Glomerular endothelial cell (primary cell): ENCODE measurements at regions not wholly inside any gene's neighbourhood (a gene's known extent, or its start where the extent isn't known, plus 50 kb on each side); places are given as distances from the start of the nearest gene placed in this dataset.

ENCODE experiments used
- DNase-seq: peaks from one replicate; pipeline ENCODE4 v3.0.0-alpha.2; 2011; ENCODE audit warnings: low read depth, low spot score; ENCODE audit errors: extremely low read depth

DNA sequence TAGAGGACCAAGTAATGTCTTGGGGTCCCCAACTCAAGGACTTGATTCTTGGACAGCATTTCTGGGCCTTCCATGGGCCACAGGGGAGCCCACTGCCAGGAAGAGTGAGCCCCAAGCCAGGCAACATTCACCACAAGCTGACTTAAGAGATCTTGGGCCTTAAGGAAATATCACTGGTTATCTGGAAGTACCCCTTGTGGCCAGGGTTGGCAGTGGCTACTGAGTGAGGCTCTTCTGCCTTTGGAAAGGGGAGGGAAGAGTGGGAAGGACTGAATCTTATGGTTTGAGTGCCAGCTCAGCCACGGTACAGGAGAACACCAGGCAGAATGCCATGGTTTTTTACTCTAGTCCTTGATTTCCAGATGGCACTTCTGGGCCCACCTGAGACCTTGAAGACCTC lies 228.9 kb upstream of the RGS18 start:
- DNase-seq = no peak

DNA sequence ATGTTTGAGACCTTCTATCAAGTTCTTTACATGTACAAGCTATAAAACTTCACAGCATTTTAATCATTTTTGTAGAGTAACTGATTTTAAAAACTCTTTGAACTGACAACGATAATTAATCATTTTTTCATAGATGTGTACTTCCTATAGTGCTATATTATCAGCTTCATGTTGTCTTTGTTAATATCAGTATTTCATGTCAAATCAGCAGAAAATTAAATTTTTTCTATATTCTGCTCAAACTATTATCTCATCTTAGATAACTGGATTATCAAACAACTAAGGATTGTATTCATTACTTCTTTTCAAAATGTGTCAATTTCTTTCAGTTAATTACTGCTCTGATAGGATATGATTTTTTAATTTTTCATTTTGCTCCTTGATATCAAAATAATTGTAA lies 214.6 kb upstream of the RGS18 start:
- no peak for DNase-seq

DNA sequence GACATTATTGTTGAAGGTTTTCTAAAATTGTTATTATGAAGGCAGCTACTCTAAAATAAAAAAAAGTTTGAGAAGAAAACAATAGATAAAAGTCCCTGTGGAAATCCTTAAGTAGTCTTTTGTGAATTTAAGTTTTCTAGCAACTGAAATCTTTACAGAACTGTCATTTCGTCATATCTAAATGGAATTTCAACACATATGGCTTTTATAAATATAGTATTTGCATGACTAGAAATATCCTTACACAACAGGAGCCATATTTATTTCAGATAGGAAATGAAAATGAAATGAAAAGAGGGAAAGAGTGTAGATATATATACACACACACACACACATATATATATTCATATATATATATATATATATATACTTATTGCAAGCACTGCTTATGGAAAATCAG lies 204.7 kb upstream of the RGS18 start:
- DNase-seq = no peak

DNA sequence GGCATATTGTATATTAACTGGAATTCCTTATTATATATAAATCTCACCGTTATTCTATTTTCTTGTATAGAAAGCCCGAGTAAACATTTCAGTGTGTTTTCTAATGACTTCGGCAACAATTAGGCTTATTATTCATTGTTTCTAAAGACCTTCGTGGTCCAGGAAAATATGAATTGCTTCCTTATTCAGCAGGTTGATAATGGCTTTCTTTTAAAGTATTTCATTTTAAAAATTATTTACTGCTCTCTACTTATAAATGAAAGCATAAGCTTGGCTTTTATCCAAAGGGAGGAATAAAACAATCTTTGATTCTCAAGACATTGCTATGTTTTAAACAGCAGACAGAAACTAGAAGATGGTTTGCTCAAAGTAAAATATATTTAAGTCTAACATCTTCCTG lies 198.4 kb upstream of the RGS18 start:
- no peak for DNase-seq

DNA sequence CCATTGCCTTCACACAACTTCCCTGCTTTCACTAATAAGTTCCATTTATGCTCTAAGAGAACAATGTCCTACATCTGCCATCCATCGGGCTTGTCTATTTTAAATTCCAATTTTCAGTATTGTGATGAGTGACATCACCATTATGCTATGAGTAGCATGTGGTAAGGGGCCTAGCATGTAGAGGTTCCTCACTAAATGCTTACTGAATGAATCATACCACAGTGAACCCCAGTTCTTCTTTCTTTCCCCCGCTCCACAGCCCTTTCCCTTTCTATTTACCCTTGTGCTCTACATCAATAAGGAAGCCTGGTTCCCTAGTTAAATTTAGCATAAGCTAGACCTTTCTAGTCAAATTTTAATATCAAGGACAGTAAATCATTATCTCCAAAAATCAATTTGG lies 195.0 kb upstream of the RGS18 start:
- no peak for DNase-seq

DNA sequence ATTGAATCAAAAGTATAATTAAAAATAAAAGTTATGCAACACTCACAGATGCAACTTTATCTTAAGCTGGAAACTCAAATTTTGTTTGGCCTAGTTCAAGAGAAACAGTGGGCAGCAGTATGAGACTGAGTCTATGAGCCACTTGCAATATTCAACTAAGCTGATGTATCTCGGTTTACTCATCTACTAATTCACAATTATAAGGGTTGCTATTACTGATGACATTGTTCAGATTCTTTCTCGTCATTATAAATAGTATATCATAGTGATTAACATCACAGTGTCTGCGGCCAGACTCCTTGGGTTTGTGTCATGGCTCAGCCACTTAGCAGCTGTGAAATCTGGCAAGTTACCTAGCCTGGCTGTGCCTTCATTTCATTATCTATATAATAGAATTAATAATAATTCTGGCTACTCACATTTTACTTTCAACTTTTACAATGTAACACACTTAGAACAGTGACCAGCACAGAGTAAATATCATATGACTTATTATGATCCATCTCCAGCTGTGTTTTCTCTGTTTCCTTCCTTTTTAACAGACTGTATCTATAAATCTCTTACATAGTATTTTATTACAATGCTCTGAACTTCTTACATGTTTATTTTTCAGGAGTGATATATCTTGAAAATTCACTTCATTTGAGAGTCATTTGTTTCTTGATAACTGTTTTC lies 194.3 kb upstream of the RGS18 start:
- DNase-seq = no peak

DNA sequence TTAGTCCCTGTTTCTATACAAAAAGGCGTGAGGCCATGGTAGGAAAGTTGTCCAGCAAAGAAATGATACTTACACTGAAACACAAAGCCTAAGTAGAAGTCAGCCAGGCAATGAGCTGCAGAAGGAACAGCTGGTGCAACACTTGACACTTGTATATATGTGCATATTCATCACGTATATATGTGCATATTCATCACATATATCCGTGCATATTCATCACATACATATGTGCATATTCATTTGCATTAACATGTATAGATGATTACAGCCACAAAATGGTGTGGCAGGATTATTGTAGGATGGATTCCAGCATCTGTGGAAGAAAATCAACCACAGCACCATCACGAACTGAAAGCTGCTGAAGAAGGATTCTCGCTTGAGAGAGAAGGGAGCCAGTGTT lies 189.0 kb upstream of the RGS18 start:
- no peak for DNase-seq

DNA sequence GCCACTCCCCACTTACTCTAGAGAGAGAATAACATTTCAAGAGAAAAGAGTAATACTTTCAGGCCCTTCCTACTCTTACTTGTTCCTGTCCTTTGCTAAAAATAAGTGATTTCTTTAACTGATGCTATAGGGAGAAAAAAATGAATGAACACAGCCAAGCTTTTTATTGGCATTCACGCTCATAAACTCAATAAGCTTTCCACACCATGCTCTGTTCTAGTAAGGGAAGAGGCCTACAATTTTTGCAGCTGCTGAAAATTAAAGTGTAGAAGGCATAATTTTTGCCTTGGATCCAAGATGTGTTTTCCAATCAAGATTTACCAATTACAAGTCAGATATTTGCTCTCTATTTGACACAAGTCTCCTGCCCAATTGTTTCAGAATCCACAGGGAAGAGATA lies 188.1 kb upstream of the RGS18 start:
- no peak for DNase-seq

DNA sequence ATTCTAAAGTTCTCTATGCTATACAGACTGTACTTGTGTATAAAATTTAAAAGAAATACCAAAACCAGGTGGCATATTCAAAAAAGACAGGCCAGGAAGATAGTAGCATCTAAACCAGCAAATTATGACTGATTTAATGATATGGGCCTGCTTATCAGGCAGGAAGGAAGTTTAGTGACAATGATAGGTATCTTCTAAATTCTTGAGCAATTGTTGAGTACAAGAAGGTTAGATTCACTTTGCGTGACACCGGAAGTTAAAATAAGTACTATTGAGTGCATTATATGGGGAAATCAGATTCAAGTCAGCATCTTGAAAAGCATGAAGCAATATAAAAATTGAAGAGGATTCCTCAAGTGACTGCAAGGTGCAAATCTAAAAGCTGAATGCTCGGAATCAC lies 186.8 kb upstream of the RGS18 start:
- DNase-seq = no peak

DNA sequence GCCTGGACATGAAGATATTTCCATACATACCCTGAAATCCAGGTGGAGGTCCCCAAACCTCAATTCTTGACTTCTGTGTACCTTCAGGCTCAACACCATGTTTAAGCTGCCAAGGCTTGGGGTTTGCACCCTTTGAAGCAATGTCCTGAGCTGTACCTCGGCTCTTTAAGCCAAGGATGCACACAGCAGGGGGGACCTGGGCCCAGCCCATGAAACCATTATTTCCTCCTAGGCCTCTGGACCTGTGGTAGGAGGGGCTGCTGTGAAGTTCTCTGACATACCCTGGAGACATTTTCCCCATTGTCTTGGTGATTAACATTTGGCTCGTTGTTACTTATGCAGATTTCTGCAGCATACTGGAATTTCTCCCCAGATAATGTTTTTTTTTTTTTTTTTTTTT lies 184.3 kb upstream of the RGS18 start:
- DNase-seq = no peak

DNA sequence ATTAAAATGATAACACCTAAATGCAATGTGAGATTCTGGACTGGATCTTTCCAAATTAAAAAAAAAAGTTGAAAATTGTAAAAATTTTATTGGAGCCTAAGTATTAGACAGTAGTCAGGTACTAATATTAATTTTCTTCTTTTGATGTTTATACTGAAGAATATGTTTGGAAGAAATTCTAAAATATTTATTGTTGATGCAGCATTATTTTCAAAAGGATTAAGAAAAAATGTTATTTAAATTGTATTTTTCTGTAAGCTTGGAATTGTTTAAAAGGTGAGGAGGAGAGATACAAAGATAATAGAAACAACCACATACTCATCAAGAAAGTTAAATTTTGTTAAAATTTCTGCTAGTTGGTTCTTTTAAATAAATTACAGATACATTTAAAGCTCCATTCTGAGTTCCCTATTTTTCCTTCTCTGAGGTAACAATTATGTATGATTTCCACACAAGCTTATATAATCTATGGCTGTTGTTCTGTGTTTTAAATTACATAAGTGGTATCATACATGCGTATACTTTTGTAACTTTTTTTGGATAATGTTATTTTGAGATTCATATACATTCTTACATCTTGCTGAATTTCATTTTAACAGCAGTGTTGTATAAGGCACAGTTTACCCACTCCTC lies 180.3 kb upstream of the RGS18 start:
- no peak for DNase-seq

DNA sequence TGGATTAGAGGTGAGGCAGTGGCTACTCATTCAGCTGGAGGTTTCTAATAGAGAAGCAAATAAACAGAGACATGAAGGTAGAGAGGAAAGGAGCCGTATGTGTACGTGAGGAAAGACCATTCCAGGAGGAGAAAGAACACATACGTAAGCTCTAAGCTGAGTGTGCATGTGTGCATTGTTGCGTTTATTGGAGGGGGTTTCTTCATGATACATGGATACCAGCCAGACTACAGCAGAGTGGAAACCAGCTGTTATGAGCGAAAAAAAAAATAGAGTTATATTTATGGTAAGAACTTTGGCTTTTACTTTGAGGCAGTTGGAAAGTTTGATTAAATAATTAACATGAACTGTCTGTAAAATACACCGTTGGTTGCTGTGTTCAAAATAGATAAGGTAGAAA lies 173.4 kb upstream of the RGS18 start:
- DNase-seq = no peak

DNA sequence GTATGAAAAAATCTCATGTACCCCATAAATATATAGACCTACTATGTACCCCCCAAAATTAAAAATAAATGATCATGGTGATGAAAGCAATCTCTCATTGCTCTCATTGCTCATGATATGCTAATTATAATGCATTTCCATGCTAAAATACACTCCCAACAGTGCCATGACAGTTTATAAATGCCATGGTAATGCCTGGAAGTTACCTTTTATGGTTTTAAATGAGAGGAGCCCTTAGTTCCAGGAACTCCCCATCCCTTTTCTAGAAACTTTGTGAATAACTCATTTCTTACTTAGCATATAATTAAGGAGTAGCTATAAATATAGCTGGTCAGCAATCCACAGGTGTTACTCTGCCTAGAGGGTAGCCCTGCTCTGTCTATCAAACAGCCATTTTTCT lies 166.1 kb upstream of the RGS18 start:
- no peak for DNase-seq

DNA sequence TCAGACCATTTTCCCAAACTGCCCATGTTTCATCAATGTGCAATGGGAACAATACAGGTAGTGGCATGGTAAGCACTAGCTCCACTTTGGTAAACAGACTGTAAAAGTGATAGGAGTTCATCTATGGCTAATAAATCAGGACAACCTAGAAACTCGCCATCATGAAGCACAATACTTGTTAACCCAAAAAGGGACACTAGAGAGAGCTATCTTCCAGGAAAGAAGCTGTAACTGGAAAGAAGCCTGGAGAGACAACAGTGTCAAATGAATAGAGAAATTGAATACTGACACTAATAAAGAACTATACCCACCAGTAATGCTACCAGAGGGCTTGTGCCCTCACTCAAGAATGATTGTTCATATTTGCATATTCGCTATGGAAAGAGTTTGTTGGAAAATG lies 164.7 kb upstream of the RGS18 start:
- peak; percentile 14 for DNase-seq

DNA sequence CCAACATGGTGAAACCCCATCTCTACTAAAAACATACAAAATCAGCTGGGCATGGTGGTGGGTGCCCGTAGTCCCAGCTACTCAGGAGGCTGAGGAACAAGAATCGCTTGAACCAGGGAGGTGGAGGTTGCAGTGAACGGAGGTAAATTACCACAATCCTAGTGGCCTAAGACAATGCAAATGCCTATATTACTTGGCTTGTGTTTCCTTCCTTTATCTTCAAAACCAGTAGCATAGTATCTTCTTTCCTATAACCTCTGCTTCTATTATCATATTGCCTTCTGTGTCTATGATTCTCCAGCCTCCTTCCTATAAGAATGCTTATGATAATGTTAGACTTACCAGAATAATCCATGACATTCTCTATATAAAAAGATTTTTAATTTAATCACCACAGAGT lies 156.2 kb upstream of the RGS18 start:
- no peak for DNase-seq

DNA sequence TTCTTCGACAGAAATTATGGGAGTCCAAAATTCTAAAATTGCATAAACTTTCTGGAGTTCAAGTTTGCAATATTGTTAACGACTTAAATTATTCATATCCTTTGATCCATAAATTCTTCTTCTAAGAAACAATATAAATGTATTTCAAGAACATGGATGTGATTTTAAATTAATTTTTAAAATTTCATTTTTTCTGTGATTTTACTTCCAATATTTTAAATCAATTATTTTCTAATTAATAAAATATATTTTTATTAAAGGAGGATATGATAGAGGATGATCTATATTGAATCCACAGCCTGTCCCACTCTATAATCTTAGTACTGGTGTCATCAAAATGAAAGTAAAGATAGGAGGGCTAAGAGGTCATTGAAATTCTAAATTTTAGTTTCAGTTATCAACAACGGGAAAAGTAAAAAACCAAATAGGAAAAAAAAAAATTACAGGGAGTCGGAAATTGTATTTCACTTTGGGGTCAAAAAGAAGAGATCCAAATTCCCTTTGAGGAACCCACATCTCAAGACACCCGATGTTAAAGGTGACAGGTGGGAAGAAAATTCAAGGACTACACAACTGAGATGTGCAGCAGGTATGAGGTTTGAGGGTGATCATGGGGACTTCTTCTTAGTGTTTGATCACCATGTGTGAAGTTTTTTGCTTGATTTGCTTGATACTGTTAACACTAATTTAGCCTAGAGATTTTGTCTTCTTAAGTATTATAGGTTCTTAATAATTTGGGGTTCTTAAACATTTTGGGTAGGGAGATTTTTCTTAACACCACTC lies 154.8 kb upstream of the RGS18 start:
- no peak for DNase-seq

DNA sequence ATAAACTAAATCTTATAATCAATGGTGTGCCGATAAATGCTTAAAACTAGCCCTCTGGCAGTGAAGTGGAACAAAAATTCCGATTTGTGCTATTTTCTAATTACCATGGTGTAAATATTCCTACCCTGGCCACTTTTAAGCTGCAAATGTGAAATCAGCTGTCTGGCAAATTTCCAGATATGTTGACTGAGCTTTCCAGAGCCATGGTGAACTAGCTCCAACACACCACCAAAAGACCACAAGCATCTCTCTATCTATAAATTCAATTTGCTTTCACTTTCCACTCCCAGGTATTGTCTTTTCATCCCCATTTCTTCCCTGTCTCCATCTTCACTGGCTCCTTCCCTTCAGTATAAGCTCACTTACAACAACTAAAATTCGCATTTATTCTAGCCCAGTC lies 152.3 kb upstream of the RGS18 start:
- no peak for DNase-seq

DNA sequence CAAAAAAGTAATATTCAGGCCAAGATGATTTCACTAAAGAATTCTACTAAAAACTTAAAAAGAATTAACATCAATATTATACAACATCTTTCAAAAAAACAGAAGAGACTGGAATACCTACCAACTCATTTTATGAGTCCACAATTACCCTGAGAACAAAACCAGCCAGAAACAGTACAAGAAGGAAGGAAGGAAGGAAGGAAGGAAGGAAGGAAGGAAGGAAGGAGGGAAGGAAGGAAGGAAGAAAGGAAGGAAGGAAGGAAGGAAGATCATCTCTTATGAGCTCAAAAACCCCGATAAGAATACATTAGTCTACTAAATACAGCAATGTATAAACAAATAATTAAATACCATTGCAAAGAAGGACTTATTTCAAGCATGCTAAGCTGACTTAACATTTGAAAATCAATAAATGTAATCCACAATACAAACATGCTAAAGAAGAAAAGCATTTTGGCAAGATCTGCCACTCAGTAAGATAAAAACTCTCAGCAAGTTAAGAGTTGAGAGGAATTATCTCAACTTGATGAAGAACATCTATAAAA lies 149.9 kb upstream of the RGS18 start:
- DNase-seq = no peak

DNA sequence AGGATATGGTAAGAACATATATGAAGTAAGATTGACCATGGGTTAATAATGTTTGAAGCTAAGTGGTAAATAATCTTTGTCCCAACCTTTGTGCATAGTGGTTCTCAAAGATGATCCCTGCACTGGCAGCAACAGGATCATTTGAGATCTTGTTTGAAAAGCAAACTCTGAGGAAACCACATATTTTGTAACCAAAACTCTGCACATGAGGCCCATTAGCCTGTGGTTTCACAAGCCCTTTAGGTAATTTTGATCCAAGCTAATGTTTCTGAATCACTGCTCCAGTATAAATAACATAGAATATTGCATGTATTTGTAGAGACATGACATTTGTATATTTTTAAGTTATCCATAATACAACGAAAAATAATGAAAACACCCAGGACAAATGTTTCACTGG lies 147.9 kb upstream of the RGS18 start:
- DNase-seq = no peak

DNA sequence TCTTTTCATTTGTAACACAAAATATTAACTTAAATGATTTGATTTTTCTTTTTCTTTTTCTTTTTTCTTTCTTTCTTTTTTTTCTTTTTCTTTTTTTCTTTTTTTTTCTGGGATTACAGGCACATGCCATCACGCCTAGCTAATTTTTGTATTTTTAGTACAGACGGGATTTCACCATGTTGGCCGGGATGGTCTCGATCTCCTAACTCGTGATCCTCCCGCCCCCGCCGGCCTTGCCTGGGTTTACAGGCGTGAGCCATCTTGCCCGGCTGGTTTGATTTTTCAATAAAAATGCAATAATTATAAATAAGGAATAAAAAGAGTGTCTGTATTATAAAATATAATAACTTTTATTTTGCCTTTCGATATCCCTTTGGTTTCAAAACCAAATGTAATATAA lies 146.7 kb upstream of the RGS18 start:
- no peak for DNase-seq

DNA sequence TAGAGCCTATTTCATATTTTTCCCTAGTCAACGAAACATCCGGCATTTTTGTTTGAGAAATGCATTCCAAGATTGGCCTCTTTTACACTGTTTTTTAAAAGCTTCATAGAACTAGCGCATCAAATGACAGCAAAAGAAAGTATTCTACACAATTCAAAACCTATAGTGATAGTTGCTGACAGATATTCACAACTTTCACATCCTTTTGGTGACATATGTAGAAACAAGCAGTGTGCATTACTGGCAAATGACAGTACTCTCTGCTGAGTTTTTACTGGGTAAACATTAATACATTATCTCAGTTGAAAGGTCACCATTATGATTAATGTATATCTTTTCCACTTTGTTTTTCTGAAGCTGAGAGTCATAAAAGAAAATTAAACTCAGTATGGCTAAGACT lies 135.4 kb upstream of the RGS18 start:
- no peak for DNase-seq

DNA sequence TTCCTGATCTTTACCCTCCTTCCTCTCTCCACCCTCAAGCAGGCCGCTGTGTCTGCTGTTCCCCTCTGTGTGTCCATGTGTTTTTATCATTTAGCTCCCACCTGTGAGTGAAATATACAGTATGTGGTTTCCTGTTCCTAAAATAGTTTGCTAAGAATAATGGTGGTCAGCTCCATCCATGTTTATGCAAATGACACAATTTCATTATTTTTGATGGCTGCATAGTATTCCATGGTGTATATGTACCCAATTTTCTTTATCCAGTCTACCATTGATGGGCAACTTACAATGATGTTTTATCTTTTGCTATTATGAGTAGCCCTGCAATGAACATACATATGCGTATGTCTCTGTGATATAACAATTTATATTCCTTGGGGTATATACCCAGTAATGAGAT lies 133.4 kb upstream of the RGS18 start:
- DNase-seq = no peak
